ENCODE measurements at regions not wholly inside any gene's neighbourhood (a gene's known extent, or its start where the extent isn't known, plus 50 kb on each side); places are given as distances from the start of the nearest gene placed in this dataset.

DNA sequence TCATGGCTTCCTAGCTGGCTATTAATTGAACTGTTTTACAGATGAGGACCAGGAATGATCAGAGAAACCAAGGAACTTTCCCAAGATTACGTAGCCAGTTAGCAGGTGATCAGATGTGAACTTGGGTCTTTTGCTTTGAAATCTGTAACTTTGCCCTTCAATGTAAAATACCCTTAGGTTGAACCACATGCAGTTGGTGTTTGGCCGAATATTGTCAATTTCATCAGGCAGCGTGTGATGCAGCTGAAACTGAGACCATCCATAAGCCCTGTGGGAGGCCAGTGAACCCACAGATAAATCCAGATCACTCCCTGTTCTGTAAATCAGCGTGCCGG, 150.8 kb downstream of the ETS2 start:
- no peak for TF ChIP-seq GATA2 (IDR thresholded peaks at IDR 0.05; ENCODE audit: low read depth, low read length)
- no peak for TF ChIP-seq GATA3 (IDR thresholded peaks at IDR 0.05; ENCODE audit: low read depth, low read length)

Data from SH-SY5Y (cell line).